Stomach smooth muscle (tissue), 2 donors: ENCODE measurements at regions not wholly inside any gene's neighbourhood (a gene's known extent, or its start where the extent isn't known, plus 50 kb on each side); places are given as distances from the start of the nearest gene placed in this dataset.

ENCODE experiments used
- H3K27ac ChIP-seq: one replicate; pipeline ENCODE4 v1.7.0; 2013; ENCODE audit warnings: mild to moderate bottlenecking, low read length, inconsistent platforms
- H3K27me3 ChIP-seq, 2 donors: one replicate each; pipeline ENCODE4 v1.7.0; 2013; ENCODE audit warnings: low read length in 2 of 2; ENCODE audit not compliant: insufficient read depth in 2 of 2, control insufficient read depth in 1 of 2
- H3K36me3 ChIP-seq, 2 donors: one replicate each; pipeline ENCODE4 v1.7.0; 2013; ENCODE audit warnings: low read length in 2 of 2; ENCODE audit not compliant: control insufficient read depth in 2 of 2, insufficient read depth in 2 of 2
- H3K4me1 ChIP-seq: one replicate; pipeline ENCODE4 v1.7.0; 2013; ENCODE audit warnings: low read length; ENCODE audit not compliant: control insufficient read depth, insufficient read depth
- H3K4me3 ChIP-seq, 2 donors: one replicate each; pipeline ENCODE4 v1.7.0; 2013; ENCODE audit warnings: low read length in 2 of 2
- H3K9ac ChIP-seq, 2 donors: one replicate each; pipeline ENCODE4 v1.7.0; 2013; ENCODE audit warnings: low read length in 2 of 2, mild to moderate bottlenecking in 1 of 2
- H3K9me3 ChIP-seq, 2 donors: one replicate each; pipeline ENCODE4 v1.7.0; 2013; ENCODE audit warnings: low read length in 2 of 2; ENCODE audit not compliant: control insufficient read depth in 2 of 2
- donor health status: healthy.
- donor health status: Pancreatic carcinoma.

- no peaks in the 10 kb centered on the region for H3K9me3 ChIP-seq
- no peaks in the 10 kb centered on the region for H3K27me3 ChIP-seq
- H3K27ac ChIP-seq = no peak overlapping the region
These were observed 96.8 kb upstream of the ATP1B1 start for GRCh38 chr1:169009666-169010065.

GRCh38 chr1:169012416-169012815, 94.1 kb upstream of the ATP1B1 start:
- Histone ChIP-seq H3K4me3 (no peak overlapping the region), H3K4me1 (no peaks in the 10 kb centered on the region), H3K27me3 (no peaks in the 10 kb centered on the region), H3K36me3 (no peaks in the 10 kb centered on the region), H3K27ac (no peak overlapping the region), H3K9me3 (no peaks in the 10 kb centered on the region), H3K9ac (no peak overlapping the region)

More at GRCh38 chr1:169009666-169010065, 96.8 kb upstream of the ATP1B1 start:
- Histone ChIP-seq H3K9ac (no peak overlapping the region), H3K36me3 (no peaks in the 10 kb centered on the region), H3K4me1 (no peaks in the 10 kb centered on the region), H3K4me3 (no peak overlapping the region)

GRCh38 chr1:169013821-169014220, 92.7 kb upstream of the ATP1B1 start:
- no peaks in the 10 kb centered on the region for H3K4me1 ChIP-seq
- no peaks in the 10 kb centered on the region for H3K27me3 ChIP-seq
- no peak overlapping the region for H3K4me3 ChIP-seq
- no peaks in the 10 kb centered on the region for H3K9me3 ChIP-seq
- no peak overlapping the region for H3K9ac ChIP-seq
- H3K36me3 ChIP-seq = no peaks in the 10 kb centered on the region
- H3K27ac ChIP-seq = no peak overlapping the region

- Histone ChIP-seq H3K4me1 (no peaks in the 10 kb centered on the region), H3K27ac (no peak overlapping the region)
These were observed 91.0 kb upstream of the ATP1B1 start for GRCh38 chr1:169015464-169015863.

GRCh38 chr1:169018751-169019150, 87.7 kb upstream of the ATP1B1 start:
- Histone ChIP-seq H3K4me3 (no peak overlapping the region), H3K36me3 (no peaks in the 10 kb centered on the region), H3K4me1 (no peaks in the 10 kb centered on the region), H3K27me3 (no peaks in the 10 kb centered on the region), H3K9me3 (no peaks in the 10 kb centered on the region), H3K27ac (no peak overlapping the region), H3K9ac (no peak overlapping the region)

More at GRCh38 chr1:169015464-169015863, 91.0 kb upstream of the ATP1B1 start:
- Histone ChIP-seq H3K9ac (no peak overlapping the region), H3K9me3 (no peaks in the 10 kb centered on the region), H3K4me3 (no peak overlapping the region), H3K27me3 (no peaks in the 10 kb centered on the region), H3K36me3 (no peaks in the 10 kb centered on the region)

GRCh38 chr1:169019419-169020058, 87.0 kb upstream of the ATP1B1 start:
- H3K27me3 ChIP-seq = no peaks in the 10 kb centered on the region
- H3K36me3 ChIP-seq = no peaks in the 10 kb centered on the region
- no peak overlapping the region for H3K4me3 ChIP-seq
- H3K9ac ChIP-seq = no peak overlapping the region
- H3K9me3 ChIP-seq = no peaks in the 10 kb centered on the region
- no peak overlapping the region for H3K27ac ChIP-seq
- no peaks in the 10 kb centered on the region for H3K4me1 ChIP-seq

GRCh38 chr1:169020684-169021083, 85.8 kb upstream of the ATP1B1 start:
- Histone ChIP-seq H3K9me3 (no peaks in the 10 kb centered on the region), H3K27ac (no peak overlapping the region)

GRCh38 chr1:169022648-169023047, 83.8 kb upstream of the ATP1B1 start:
- Histone ChIP-seq H3K27ac (no peak overlapping the region), H3K9me3 (no peaks in the 10 kb centered on the region), H3K4me1 (no peaks in the 10 kb centered on the region), H3K9ac (no peak overlapping the region), H3K36me3 (no peaks in the 10 kb centered on the region), H3K27me3 (no peaks in the 10 kb centered on the region), H3K4me3 (no peak overlapping the region)

More at GRCh38 chr1:169020684-169021083, 85.8 kb upstream of the ATP1B1 start:
- Histone ChIP-seq H3K9ac (no peak overlapping the region), H3K4me3 (no peak overlapping the region), H3K36me3 (no peaks in the 10 kb centered on the region), H3K4me1 (no peaks in the 10 kb centered on the region), H3K27me3 (no peaks in the 10 kb centered on the region)

- H3K4me1 ChIP-seq = no peaks in the 10 kb centered on the region
- no peak overlapping the region for H3K9ac ChIP-seq
- no peak overlapping the region for H3K4me3 ChIP-seq
- H3K9me3 ChIP-seq = no peaks in the 10 kb centered on the region
- H3K27ac ChIP-seq = no peak overlapping the region
- H3K36me3 ChIP-seq = no peaks in the 10 kb centered on the region
- H3K27me3 ChIP-seq = no peaks in the 10 kb centered on the region
These were observed 82.2 kb upstream of the ATP1B1 start for GRCh38 chr1:169024255-169024654.

GRCh38 chr1:169024800-169025271, 81.7 kb upstream of the ATP1B1 start:
- Histone ChIP-seq H3K9me3 (no peaks in the 10 kb centered on the region), H3K27ac (no peak overlapping the region), H3K27me3 (no peaks in the 10 kb centered on the region), H3K36me3 (no peaks in the 10 kb centered on the region), H3K9ac (no peak overlapping the region), H3K4me3 (no peak overlapping the region), H3K4me1 (no peaks in the 10 kb centered on the region)

GRCh38 chr1:169025412-169025811, 81.1 kb upstream of the ATP1B1 start:
- H3K9ac ChIP-seq = no peak overlapping the region
- no peaks in the 10 kb centered on the region for H3K27me3 ChIP-seq
- H3K27ac ChIP-seq = no peak overlapping the region
- no peaks in the 10 kb centered on the region for H3K4me1 ChIP-seq
- H3K9me3 ChIP-seq = no peaks in the 10 kb centered on the region
- no peaks in the 10 kb centered on the region for H3K36me3 ChIP-seq
- H3K4me3 ChIP-seq = no peak overlapping the region
